MM.1S (cell line): ENCODE measurements at regions not wholly inside any gene's neighbourhood (a gene's known extent, or its start where the extent isn't known, plus 50 kb on each side); places are given as distances from the start of the nearest gene placed in this dataset.

Experiments
- DNase-seq: peaks from one replicate; pipeline ENCODE4 v3.0.0-alpha.2; 2015
- H2AFZ ChIP-seq: fragments of 300-600 bp; sonication (generic); 2 replicates; pipeline ENCODE4 v1.6.0; 2016; ENCODE audit warnings: antibody characterized with exemption, low read length
- H3F3A ChIP-seq: fragments of 300-600 bp; sonication (generic); 2 replicates; pipeline ENCODE4 v1.6.1; 2016; ENCODE audit warnings: mild to moderate bottlenecking, antibody characterized with exemption, low read length, moderate library complexity, mixed read lengths; ENCODE audit not compliant: insufficient read depth
- H3K27ac ChIP-seq: fragments of 300-600 bp; sonication (generic); 2 replicates; pipeline ENCODE4 v1.5.1; 2016; ENCODE audit warnings: mild to moderate bottlenecking, low read length
- H3K27me3 ChIP-seq: fragments of 300-600 bp; sonication (generic); replicated peaks from 2 replicates; pipeline ENCODE4 v1.6.0; 2016; ENCODE audit warnings: low read length; ENCODE audit not compliant: insufficient read depth
- H3K36me3 ChIP-seq: fragments of 300-600 bp; sonication (generic); replicated peaks from 2 replicates; pipeline ENCODE4 v1.6.1; 2016; ENCODE audit warnings: mild to moderate bottlenecking, low read length, mixed read lengths; ENCODE audit not compliant: insufficient read depth
- H3K4me1 ChIP-seq: fragments of 300-600 bp; sonication (generic); 2 replicates; pipeline ENCODE4 v1.6.1; 2016; ENCODE audit warnings: low read length, mixed read lengths
- H3K4me2 ChIP-seq: fragments of 300-600 bp; sonication (generic); 2 replicates; pipeline ENCODE4 v1.6.0; 2016; ENCODE audit warnings: low read depth, low read length
- H3K4me3 ChIP-seq: fragments of 300-600 bp; sonication (generic); 2 replicates; pipeline ENCODE4 v1.5.1; 2016; ENCODE audit warnings: low read length, mixed read lengths
- H3K79me2 ChIP-seq: fragments of 300-600 bp; sonication (generic); 2 replicates; pipeline ENCODE4 v1.6.1; 2016; ENCODE audit warnings: mixed run types, low read length, mixed read lengths
- H3K9ac ChIP-seq: fragments of 300-600 bp; sonication (generic); 2 replicates; pipeline ENCODE4 v1.6.1; 2016; ENCODE audit warnings: low read length, mixed read lengths
- H3K9me2 ChIP-seq: fragments of 300-600 bp; sonication (generic); replicated peaks from 2 replicates; pipeline ENCODE4 v1.6.1; 2016; ENCODE audit warnings: mild to moderate bottlenecking, low read length, mixed read lengths; ENCODE audit not compliant: insufficient read depth
- H3K9me3 ChIP-seq: fragments of 300-600 bp; sonication (generic); replicated peaks from 2 replicates; pipeline ENCODE4 v1.6.1; 2016; ENCODE audit warnings: mild to moderate bottlenecking, low read length, mixed read lengths; ENCODE audit not compliant: insufficient read depth
- H4K20me1 ChIP-seq: fragments of 300-600 bp; sonication (generic); 2 replicates; pipeline ENCODE4 v1.6.1; 2016; ENCODE audit warnings: mild to moderate bottlenecking, low read length, moderate library complexity, mixed read lengths; ENCODE audit not compliant: insufficient read depth
- CTCF ChIP-seq: fragments of 300-600 bp; sonication (generic); IDR thresholded peaks from 2 replicates; pipeline ENCODE4 v1.5.1; 2016; ENCODE audit warnings: antibody characterized with exemption, low read length, mixed read lengths
- EZH2 ChIP-seq: fragments of 300-600 bp; sonication (generic); optimal IDR thresholded peaks from 2 replicates; pipeline ENCODE3; 2017; ENCODE audit warnings: low read depth, mild to moderate bottlenecking, antibody characterized with exemption, low read length, mixed read lengths
- EZH2phosphoT487 ChIP-seq: fragments of 300-600 bp; sonication (generic); IDR thresholded peaks from 2 replicates; pipeline ENCODE4 v1.6.1; 2018; ENCODE audit warnings: antibody characterized with exemption, low read length

DNA sequence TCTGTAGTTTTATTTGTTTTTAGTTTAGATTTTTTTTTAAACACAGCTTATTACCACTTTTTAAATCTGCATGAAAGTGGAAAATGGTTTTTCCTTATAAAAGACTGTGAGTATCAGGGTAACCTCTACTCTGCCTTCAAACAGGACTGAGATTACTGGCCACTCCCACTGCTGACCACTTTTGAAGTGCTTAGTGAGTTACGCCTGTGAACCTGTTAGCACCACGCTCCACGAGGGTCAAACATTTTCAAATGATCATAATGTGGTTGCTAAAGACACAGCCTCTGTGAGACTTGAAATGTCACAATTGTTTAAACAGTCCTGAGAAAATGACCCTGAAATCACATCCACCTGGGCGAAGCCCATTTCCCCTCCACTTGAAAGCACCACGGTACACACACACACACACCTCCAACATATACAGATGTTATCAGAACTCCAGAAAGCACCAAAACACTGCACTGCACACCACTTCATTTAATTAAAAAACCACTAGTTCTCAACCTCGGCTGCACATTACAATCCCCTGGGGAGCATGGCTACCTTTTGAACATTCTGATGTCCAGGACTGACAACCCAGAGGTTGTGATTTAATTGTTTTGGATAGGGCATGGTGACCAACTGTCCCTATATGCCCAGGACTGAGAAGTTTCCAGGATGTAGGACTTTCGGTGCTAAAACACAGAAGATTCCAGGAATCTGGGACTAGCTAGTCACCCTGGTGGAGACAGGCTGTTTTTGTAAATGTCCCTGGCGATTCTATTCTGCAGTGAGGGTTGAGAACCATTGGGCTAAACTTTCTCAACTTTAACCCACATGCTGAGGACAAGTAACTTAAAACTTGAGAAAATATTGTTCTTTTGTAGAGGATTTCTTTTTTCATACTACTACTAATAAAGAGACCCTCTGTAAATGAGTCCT is 176.4 kb upstream of the MYLIP start:
- no peak for DNase-seq

DNA sequence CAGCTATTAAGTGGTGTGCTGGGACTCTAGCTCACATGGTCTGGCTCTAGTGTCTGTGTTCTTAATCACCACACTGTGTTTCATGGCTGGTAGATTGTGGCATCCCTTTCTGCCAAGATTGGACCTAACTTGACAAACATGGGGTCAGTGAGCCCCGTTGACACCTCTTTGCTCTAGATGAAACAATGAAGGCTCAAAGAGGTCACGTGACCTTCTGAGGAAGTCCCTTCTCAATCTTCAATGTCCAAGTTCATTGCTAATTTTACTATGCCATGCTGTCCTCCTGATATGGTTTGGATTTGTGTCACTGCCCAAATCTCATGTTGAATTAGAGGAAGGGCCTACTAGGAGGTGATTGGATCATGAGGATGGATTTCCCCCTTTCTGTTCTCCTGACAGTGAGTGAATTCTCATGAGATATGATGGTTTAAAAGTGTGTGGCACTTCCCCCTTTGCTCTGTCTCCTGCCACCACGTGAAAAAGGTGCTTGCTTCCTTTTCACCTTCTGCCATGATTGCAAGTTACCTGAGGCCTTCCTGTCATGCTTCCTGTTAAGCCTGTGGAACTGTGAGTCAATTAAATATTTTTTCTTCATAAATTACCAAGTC is 177.8 kb upstream of the MYLIP start:
- TF ChIP-seq EZH2phosphoT487 = no peak
- TF ChIP-seq EZH2 = no peak
- no peak for TF ChIP-seq CTCF
- Histone ChIP-seq H3K9ac (no peak overlapping the region), H3K27ac (no peak overlapping the region), H3K4me3 (no peak overlapping the region), H2AFZ (no peak overlapping the region), H3K27me3 (no peaks in the 10 kb centered on the region), H3K4me1 (peaks cover 22% of the 10 kb centered on the region), H4K20me1 (no peaks in the 10 kb centered on the region), H3K79me2 (no peaks in the 10 kb centered on the region), H3K4me2 (no peak overlapping the region), H3F3A (peaks cover 6% of the 10 kb centered on the region; the same call in 1 of the 2 replicates), H3K9me2 (no peaks in the 10 kb centered on the region), H3K9me3 (no peaks in the 10 kb centered on the region), H3K36me3 (no peaks in the 10 kb centered on the region)
- DNase-seq = no peak

More for the DNA sequence above, 176.4 kb upstream of the MYLIP start:
- Histone ChIP-seq H2AFZ (peak overlapping the region; percentile 29; the same call in 1 of the 2 replicates), H3K9me2 (no peaks in the 10 kb centered on the region), H4K20me1 (no peaks in the 10 kb centered on the region), H3K27ac (peak overlapping the region; percentile 14; the same call in 1 of the 2 replicates), H3K27me3 (no peaks in the 10 kb centered on the region), H3K9me3 (no peaks in the 10 kb centered on the region), H3K36me3 (no peaks in the 10 kb centered on the region), H3K4me2 (0 out of 2 replicates have a peak overlapping the region, but pooled peaks have one; percentile 10), H3K9ac (no peak overlapping the region), H3F3A (peaks cover 6% of the 10 kb centered on the region; the same call in 1 of the 2 replicates), H3K79me2 (no peaks in the 10 kb centered on the region), H3K4me3 (no peak overlapping the region), H3K4me1 (peaks cover 19% of the 10 kb centered on the region)
- TF ChIP-seq CTCF = no peak
- TF ChIP-seq EZH2 = no peak
- no peak for TF ChIP-seq EZH2phosphoT487

GRCh38 chr6:15949982-15950381 is 178.9 kb upstream of the MYLIP start:
- TF ChIP-seq EZH2 = no peak
- TF ChIP-seq EZH2phosphoT487 = no peak
- no peak for TF ChIP-seq CTCF
- H3K36me3 ChIP-seq = no peaks in the 10 kb centered on the region
- no peak overlapping the region for H3K4me3 ChIP-seq
- H2AFZ ChIP-seq = no peak overlapping the region
- H3K4me2 ChIP-seq = no peak overlapping the region
- no peak overlapping the region for H3K9ac ChIP-seq
- H3K4me1 ChIP-seq = peaks cover 27% of the 10 kb centered on the region
- H3K9me3 ChIP-seq = no peaks in the 10 kb centered on the region
- H3F3A ChIP-seq = peaks cover 6% of the 10 kb centered on the region; the same call in 1 of the 2 replicates
- no peaks in the 10 kb centered on the region for H4K20me1 ChIP-seq
- no peak for DNase-seq
- no peaks in the 10 kb centered on the region for H3K79me2 ChIP-seq
- H3K27me3 ChIP-seq = no peaks in the 10 kb centered on the region
- no peak overlapping the region for H3K27ac ChIP-seq
- H3K9me2 ChIP-seq = no peaks in the 10 kb centered on the region
